HepG2 (cell line): ENCODE measurements at regions not wholly inside any gene's neighbourhood (a gene's known extent, or its start where the extent isn't known, plus 50 kb on each side); places are given as distances from the start of the nearest gene placed in this dataset.

Experiments
- FIP1L1 ChIP-seq: fragments of 200-400 bp; formaldehyde crosslinking; IDR thresholded peaks from 2 replicates; pipeline ENCODE4 v1.6.1; 2018; ENCODE audit warnings: low read depth, mild to moderate bottlenecking, low read length, moderate library complexity, borderline replicate concordance; ENCODE audit not compliant: insufficient read depth
- GPBP1L1 ChIP-seq: sonication (generic); formaldehyde crosslinking; IDR thresholded peaks from 2 replicates; pipeline ENCODE4 v1.5.0; 2020; ENCODE audit warnings: mild to moderate bottlenecking, missing genetic modification reagents
- POGK ChIP-seq: sonication (generic); formaldehyde crosslinking; conservative IDR thresholded peaks from 2 replicates; pipeline ENCODE4 v1.8.0; 2022; ENCODE audit warnings: mild to moderate bottlenecking, moderate library complexity, missing genetic modification reagents
- TRIM22 ChIP-seq: fragments of 450-650 bp; IDR thresholded peaks from 2 replicates; pipeline ENCODE4 v1.6.1; 2017
- UBTF ChIP-seq: sonication (generic); formaldehyde crosslinking; IDR thresholded peaks from 2 replicates; pipeline ENCODE4 v1.4.0; 2020; ENCODE audit warnings: mild to moderate bottlenecking, missing genetic modification reagents
- ZBTB49 ChIP-seq: sonication (generic); formaldehyde crosslinking; IDR thresholded peaks from 2 replicates; pipeline ENCODE4 v1.4.0; 2020; ENCODE audit warnings: missing genetic modification reagents, borderline replicate concordance
- ZNF318 ChIP-seq: sonication (generic); formaldehyde crosslinking; IDR thresholded peaks from 2 replicates; pipeline ENCODE4 v1.4.0; 2020; ENCODE audit warnings: mild to moderate bottlenecking, missing genetic modification reagents
- ZNF747 ChIP-seq: sonication (generic); formaldehyde crosslinking; IDR thresholded peaks from 2 replicates; pipeline ENCODE4 v1.8.1; 2023; ENCODE audit warnings: missing genetic modification reagents, mild to moderate bottlenecking, borderline replicate concordance
- ZNF792 ChIP-seq: IDR thresholded peaks from 2 replicates; pipeline ENCODE4 v1.6.1; 2016
- ZSCAN30 ChIP-seq: sonication (generic); formaldehyde crosslinking; IDR thresholded peaks from 2 replicates; pipeline ENCODE4 v1.5.0; 2020; ENCODE audit warnings: mild to moderate bottlenecking, missing genetic modification reagents

GRCh38 chrX:109848461-109849050 lies 115.5 kb upstream of the ACSL4 start (continued):
- TF ChIP-seq GPBP1L1 (no peak), TRIM22 (no peak), ZSCAN30 (CRISPR knock-in tag) (no peak), ZBTB49 (CRISPR knock-in tag) (no peak), ZNF792 (CRISPR knock-in tag) (no peak), FIP1L1 (no peak), UBTF (CRISPR knock-in tag) (no peak), ZNF318 (CRISPR knock-in tag) (no peak), POGK (no peak), ZNF747 (CRISPR knock-in tag) (no peak)
